Suppressor macrophage treated with lipopolysaccharide for 1 hour (primary cell): ENCODE measurements at regions not wholly inside any gene's neighbourhood (a gene's known extent, or its start where the extent isn't known, plus 50 kb on each side); places are given as distances from the start of the nearest gene placed in this dataset.
"Not testable (repeated sequence)": the region's sequence is repeated elsewhere in the genome, so short reads cannot be mapped to it uniquely, and the experiment has no call there.

Source experiments
- DNase-seq, 3 donors: peaks; one replicate each; pipeline ENCODE4 v3.0.0-alpha.2; 2020 to 2022

DNA sequence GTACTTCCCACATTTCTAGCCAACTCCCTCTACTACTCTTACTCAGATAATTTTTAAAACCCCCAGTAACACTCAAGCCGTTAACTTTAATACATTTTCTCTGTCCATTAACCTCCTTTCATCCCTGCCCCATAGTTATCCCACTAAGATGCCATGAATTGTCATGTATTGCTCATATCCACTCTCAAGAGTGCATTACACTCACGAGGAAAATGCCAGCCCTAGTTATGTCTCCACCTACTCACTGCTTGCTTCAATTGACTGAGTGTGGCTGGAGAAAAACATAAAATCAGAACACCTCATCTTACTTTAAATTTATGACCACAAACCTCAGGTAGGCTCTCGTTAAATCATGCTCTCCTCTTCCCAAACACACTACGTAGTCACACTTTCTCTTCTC, 324.1 kb upstream of the NPSR1 start:
- DNase-seq, result no peak

DNA sequence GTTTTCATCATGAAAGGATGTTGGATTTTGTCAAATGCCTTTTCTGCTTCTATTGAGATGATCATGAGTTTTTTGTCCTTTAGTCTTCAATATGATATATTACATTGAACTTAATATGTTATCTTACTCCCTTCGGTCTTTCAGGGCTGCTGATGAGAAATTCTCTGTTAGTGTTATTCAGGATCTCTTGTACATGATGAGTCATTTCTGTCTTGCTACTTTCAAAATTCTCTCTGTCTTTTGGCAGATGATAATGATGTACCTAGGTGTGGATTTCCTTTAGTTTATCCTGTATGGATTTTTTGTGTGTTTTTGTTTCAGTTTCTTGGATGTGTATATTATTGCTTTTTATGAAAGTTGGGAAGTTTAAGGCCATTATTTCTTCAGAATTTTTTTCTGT, 320.9 kb upstream of the NPSR1 start:
- DNase-seq, result no peak

DNA sequence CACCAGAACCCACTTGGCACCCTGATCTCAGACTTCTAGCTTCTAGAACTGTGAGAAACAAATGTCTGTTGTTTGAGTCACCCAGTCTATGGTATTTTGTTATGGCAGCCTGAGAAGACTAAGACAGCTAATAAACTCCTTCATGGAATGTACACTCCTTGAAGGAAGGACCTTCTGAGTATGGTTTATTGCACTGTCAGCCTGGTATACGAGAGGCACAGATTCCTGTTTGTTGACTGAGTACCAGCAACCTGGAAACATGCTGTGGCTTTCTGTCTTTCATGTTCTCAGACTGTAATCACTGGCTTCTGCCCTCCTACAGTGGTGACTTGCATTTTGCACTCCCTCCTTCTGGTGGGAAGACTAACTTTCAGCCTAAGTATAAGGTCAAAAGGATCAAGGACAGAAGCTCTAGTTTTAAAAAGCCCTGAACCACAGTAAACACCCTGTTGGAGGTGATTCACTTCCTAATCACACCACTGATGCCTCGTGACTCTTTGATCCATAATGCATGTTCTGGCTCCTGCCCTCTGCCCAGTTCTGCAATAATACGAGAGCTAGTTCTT, 319.0 kb upstream of the NPSR1 start:
- DNase-seq, result no peak

DNA sequence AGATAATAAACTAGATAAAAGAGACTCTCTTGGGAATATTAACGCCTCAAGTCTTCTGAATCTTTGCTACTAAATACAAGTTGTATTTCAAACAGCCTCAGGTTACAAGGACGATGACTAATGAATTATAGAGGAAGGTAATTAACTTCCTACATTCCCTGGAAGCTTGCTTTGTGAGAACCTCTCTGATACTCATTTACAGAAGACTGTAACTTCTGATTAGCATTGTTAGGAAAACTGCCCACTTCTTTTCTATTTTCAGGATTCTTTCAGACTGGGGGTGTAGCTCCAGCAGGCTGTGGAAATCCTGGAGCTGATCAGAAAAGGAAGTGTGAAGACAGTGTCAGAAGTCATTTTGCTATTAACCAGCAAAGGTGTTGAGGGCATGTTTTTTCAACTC, 316.7 kb upstream of the NPSR1 start:
- DNase-seq, result no peak

DNA sequence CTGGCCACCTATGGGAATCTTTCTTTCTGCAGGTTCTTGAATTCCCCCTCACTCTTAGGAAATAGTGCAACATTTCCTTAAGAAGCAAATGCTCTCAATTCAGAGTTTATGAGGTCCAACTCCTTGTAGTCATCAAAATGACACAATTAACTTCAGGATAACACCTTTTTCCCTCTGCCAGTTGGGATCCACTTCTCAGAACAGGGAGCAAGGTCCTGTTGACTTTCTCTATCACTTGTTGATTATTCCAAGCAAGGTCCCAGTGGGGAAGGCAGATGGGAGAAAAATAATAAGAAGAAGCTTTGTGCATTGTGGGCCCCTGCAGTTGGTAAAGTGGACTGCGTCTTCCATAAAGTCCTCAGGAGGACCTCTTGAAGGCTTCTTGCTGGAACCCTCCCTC, 315.6 kb upstream of the NPSR1 start:
- DNase-seq, result no peak

DNA sequence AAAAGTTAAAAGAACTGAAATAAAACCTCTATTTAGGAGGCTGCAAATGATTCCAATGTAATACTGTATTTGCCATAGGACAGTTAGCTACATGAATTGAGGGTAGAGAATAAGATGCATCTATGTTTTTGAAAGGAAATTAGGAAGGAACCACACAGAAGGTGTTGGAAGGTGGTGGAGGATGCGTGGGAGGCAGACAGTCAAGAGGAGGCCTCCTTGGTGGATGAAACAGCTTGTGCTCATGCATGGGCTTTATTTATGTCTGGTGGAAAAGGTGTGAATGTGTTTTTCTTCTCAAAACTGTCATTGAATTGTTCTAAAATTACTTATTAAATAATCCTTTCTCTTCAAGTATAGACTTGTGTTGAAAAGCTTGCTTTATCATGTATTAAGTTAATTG, 314.4 kb upstream of the NPSR1 start:
- DNase-seq, result no peak

DNA sequence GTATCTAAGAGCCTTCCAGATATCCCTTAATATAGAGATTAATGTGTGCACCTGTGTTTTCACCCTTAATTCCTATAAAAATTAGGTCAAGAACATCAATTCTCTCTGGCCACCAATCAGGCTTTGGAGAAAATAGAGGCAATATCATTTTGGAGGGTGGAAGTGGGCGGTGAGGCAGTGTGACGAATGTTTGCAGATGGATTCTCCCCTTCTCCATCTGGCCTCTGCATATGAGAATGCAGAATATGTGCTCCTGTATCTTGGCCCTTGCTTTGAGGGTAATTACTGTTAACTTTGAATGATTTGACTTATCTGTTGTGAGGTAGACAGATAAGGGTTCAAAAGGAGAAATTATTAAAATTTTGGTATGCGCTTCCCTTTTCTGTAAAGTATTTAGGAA, 304.0 kb upstream of the NPSR1 start:
- no peak for DNase-seq

DNA sequence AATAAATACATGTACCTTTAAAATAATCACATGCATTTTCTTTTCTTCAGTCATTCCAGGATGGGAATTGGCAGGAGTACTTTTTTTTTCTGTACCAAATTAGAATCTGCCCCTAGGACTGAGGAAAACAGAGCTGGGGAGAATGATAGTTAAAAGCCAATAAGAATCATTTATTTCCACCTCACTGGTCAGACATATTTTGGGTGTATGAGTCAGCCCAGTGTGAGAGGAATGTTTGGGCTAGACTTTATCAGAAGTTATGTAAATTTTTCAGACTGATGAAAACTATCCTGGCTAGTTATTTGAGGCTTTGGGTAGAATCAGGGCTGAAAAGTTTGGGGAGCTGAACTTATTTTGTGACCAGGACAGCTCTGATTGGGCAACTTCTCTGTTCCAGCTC, 303.1 kb upstream of the NPSR1 start:
- no peak for DNase-seq

DNA sequence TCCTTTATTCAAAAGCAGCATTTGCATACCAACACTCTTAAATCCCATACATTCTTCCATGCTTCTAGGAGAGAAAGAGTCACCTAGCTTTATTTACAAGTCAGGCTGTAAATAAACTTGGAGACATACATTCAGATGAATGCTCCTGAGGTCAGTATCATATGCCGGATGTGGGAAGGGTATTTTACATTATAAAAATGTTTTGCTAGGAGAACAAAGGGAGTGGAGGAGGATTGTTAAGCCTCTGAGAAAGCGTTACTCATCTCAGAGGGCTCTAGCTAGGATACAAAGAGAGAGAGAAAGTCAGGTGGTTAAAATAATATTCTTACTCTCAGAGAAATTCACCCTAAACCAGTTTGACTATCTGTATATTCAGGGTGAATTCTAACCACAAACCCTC, 300.9 kb upstream of the NPSR1 start:
- DNase-seq, result no peak

DNA sequence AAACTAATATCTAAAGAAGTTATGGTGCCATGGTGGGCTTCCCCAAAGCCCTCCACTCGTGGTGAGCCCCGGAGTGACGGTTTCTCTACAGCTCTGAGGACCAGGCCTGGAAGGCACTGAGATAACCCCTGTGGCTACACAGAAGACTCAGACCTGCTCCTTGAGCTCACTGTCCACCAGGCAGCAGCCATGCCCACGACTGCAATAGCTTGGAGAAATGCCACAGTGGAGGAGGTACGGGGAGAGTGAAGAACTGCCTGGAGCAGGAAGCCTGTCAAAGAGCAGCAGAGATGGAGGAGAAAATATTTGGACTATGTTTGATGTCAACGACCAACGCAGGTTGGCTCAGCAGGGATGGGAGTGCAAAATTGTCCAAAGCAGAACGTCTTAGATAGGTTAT, 300.1 kb upstream of the NPSR1 start:
- no peak for DNase-seq

DNA sequence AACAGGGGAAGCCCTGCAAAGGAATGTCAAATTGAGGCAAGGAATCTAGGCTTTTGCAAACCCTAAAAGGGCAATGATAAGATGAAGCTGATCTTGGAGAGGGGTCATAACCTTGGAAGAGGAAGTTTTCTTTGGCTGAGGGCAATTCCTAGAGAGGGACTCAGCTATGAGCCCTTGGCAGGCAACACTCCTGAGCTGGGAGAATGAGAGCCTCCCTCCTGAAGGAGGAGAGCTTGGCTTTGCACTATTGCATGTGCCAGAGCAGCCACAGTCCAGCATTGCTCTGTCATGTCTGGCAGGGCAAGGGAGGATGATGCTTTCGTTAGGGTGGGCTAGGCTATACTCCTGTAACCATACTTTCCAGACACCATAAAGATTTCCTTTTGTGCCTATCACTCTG, 299.4 kb upstream of the NPSR1 start:
- not testable (repeated sequence) for DNase-seq

DNA sequence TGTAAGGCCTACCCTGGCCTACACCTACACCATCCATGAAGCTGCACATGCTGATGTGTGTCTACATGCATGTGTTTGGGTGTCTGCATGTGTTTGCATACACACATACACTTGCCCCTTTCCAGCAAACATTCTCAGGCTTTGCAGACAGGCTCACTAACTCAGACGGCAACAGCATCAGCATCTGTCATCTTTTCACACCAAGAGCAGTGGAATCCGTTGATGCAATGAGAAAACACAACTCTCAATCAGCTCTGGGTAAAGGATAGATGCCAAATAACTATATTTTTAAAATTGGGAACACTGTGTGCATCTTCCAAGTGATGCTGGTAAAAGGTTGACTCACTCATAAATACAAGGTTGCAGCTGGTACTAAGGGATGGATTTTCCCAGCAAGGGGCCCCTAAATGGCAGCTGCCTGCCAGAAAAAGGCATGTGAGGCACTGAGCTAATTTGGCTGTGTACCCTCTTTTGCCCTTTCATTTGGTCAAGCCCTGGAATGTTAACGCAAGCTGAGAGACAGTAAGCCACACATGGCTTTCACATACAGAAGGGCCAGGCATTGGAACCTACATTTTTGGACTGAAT, 296.3 kb upstream of the NPSR1 start:
- DNase-seq, result no peak

DNA sequence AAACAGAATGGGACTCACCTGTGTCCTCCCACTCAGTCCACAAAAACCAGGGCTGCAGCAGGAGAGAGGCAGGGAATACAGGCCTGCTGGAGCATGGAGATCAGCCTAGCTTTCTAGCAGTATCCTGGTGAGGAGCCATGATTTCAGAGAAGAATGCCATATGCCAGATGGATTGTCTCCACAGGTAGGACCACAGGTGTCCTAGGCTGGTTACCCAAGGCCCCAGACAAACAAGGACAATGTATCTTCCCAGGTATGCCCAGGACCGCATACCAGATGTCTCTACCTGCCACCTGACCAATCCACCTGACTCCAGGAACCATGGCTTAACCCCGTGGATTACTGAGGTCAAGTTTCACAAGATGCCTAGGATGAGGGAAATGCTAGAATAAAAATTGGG, 295.4 kb upstream of the NPSR1 start:
- no peak for DNase-seq

DNA sequence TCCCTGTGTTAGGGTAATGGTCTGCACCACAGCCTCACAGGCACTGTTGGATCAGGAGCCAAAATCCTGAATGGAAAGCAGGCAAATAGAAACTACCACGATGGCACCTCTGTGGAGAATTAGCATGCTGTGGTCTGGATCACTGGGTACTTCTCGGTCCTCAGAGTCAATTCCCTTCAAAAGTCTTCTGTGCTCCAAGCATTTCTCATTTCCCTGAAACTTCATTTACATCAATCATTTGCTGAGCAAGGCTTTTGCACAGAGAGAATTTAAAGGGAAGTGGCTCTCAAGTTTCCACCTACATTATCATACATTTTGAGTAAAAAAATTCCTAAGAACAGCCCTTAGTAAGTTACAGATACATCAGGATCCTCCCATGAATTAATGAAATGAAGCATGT, 293.9 kb upstream of the NPSR1 start:
- no peak for DNase-seq

DNA sequence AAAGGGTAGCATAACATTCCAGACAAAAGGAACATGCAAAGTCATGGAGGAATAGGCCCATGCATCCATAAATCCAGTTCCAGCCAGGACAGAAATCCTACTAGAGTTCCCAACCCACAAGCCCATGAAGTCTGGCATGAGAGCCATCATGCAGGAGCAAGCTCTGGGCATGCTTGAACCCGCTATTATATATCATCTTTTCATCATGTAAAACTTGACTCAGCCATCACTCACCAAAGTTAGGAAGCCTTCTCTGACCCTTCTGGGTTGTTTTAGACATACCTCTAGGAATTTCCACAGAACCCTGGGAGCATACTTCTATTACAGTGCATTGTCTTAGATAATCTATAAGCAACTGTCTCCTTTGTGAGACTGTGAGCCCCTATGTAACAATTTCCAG, 293.0 kb upstream of the NPSR1 start:
- DNase-seq, result no peak

DNA sequence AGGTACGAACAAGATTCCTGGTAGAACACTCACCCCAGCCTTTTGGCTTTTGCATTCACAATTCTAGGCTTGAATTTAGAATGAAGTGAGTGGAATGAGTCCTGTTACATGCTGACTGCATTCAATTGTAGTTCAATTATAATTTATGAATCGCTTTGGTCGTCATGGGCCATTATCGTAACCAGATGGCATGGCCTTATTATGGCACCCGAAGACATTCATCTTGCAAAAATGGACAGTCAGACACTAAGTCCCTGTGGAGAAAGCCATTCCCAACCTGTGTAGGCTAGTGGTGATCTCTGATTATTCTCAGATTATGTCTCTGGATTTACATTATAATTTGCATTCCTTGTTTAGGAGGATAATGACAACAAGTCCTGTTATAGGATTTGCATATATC, 292.4 kb upstream of the NPSR1 start:
- DNase-seq, result no peak

DNA sequence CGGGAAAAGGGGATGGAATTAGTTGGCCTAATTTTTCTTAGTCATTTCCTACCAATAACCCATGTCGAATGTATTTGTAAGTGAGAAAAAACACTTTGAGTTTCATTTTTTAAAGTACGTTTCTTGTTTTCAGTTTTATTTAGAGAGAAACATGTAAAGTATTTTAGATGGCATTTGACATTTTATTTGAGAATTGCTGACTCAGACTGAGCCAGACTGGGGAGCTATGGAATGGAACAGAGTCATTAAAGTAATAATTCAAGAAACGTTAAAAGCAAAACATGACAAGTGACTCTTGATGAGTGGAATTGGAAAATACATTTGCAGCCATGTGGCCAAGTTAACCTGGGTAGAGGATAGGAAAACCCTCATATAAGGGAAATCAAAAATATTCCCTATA, 286.1 kb upstream of the NPSR1 start:
- DNase-seq, result no peak

DNA sequence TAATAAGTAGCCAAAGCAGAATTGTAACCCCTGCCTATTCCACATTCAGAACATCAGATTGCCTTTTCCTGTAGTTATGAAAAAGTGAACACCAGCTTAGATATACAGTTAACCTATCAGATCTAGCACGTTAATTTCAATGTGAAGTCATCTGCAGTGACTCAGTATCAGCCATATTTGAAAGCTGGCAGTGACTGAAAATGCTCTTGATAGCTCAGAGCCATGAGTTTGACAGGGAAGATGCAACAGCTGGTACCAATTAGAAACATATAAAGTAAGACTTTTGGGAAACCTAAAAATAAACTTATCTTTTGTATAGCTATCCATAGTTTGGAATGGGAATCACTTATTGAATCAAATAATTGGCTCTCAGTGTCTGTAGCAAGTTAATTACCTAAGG, 284.1 kb upstream of the NPSR1 start:
- DNase-seq, result no peak

DNA sequence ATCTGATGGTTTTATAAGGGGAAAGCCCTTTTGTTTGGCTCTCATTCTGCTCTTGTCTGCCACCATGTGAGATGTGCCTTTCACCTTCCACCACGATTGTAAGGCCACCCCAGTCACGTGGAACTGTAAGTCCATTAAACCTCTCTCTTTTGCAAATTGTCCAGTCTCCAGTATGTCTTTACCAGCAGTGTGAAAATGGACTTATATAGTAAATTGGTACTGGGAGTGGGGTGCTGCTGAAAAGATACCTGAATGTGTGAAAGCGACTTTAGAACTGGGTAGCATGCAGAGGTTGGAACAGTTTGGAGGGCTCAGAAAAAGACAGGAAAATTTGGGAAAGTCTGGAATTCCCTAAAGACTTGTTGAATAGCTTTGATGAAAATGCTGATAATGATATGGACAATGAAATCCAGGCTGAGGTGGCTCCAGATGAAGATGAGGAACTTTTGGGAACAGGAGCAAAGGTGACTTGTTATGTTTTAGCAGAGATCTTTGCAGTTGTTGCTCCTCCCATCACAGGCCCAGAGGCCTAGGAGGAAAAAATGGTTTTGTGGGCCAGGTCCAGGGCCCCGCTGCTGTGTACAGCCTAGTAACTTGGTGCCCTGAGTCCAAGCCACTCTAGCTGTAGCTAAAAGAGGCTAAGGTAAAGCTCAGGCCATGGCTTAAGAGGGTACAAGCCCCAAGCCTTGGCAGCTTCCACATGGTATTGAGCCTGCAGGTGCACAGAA, 275.7 kb upstream of the NPSR1 start:
- no peak for DNase-seq

DNA sequence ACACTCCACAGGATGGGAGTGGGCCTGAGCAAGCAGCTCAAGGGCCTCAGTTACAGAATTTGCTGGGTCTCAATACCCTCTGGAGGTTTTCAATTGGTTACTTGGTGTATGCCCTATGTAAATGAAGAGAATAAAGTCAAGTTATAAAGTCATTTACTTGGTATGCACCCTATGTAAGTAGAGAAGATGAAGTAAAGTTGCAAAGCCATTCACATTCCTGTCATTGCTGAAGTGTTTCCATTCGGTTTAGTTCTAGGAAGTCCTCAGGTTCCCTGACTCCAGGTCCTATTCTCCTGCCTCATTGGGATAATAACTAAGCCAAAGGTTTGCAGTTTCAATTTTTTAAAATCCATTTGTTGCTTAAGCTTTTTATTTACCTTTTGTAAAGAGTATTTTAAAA, 272.6 kb upstream of the NPSR1 start:
- DNase-seq, result no peak

DNA sequence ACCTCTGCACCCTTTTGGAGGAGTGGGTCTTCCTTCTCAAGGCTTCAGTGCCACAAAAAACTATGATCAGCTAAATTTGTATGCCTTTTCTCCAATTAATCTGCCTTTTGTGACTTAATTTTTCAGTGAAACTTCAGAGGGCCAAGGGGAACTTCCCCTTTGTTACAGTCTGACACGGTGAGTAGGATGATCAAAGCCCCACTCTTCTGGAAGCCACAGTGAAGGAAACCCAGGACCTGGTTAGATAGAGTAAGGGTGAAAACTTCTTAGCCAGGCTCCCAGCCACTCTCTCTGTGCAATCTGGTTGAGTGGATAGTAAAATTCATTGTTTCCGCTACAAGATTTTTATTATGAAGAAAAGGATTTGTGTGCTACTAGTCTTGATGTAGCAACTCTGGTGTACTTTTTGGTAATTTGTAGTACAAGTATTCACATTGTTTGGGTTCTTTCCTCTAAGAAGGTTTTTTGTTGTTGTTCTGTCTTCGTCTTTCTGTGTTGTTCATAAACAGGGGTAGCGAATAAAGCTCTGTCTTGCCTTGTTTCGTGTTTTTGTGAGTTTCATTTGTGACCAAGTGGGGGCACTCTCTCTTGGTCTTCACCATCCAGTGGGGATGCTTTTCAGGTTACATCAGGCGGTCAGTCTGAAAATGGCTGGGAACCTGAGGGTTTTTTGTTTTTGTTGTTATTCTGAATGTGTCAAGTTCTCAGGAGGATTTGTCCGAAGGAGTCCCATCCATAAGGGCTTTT, 268.5 kb upstream of the NPSR1 start:
- no peak for DNase-seq

DNA sequence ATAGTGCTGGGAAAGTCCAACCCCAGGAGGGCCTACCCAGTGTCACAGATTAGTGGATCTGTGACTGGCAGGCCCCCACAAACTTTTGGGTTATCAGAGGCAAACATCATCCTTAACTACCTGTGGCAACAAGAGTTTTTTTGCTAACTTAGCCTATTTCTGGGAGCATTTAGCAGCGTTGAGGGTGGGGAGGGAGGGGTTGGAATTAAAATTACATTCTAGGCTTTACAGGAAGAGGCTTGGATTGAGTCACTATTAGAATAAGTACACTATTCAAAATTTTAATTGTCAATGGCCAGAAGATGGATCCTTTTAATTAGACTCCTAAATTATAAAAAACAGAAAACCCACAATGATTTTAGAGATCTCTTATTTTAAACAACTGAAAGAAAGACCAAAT, 267.9 kb upstream of the NPSR1 start:
- DNase-seq, result no peak

DNA sequence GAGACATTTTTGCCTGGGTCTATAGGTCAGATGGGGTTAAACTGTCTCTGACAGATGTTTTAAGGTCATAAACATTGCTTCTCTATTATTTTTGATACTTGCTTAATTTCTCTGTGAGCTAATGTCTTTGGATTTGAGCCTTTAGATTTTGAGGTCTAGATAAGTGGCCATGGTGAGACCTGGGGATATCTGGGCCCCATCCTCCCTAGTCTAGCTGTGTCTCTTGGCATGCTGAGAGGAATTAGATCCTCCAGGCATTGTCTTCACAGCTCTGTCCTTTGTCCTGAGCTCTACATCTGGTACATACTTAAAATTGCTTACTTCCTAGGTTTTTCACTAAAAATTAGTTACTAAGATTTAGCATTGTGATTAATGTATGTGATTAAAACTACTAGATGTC, 265.0 kb upstream of the NPSR1 start:
- DNase-seq, result no peak

DNA sequence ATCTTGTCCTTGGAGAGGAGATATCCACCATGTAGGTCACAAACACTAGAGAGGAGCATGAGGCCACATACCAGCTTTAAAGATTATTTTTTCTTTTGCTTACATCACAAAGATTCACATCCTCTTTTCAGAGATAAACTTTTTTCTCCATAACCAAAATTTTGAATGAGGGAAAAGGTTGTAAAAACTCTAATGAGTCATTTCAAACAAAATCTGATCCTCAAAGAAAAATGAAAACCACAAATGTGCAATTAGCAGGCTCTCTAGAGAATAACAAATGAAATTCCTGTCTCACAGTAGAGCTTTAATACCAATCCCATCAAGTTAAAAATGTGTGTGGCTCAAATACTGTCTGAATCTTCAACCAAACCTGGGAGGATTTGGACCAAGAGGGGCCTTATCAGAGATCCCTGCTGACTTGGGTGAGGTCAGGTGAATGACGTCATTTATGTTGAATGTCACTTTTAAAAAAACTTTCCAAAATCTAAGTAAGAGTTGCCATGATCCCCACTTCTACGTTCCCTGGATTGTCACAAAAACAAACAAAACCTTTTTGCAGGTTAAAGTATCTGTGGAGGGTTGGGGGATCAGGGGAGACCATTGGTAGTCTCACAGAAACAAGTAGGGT, 261.5 kb upstream of the NPSR1 start:
- DNase-seq, result no peak
